Skeletal muscle tissue (tissue), 3 donors: ENCODE measurements at regions not wholly inside any gene's neighbourhood (a gene's known extent, or its start where the extent isn't known, plus 50 kb on each side); places are given as distances from the start of the nearest gene placed in this dataset.
"Not testable (repeated sequence)": the region's sequence is repeated elsewhere in the genome, so short reads cannot be mapped to it uniquely, and the experiment has no call there.

Source experiments
- H3K27ac ChIP-seq: one replicate; pipeline ENCODE4 v1.7.0; 2013; ENCODE audit warnings: mild to moderate bottlenecking, low read depth, low read length, inconsistent platforms
- H3K27me3 ChIP-seq, 3 donors: one replicate each; pipeline ENCODE4 v1.7.0; 2013; ENCODE audit warnings: low read length in 3 of 3; ENCODE audit not compliant: control insufficient read depth in 3 of 3, insufficient read depth in 3 of 3
- H3K36me3 ChIP-seq, 3 donors: one replicate each; pipeline ENCODE4 v1.7.0; 2013; ENCODE audit warnings: low read length in 3 of 3; ENCODE audit not compliant: control insufficient read depth in 3 of 3, insufficient read depth in 3 of 3
- H3K4me1 ChIP-seq, 3 donors: one replicate each; pipeline ENCODE4 v1.7.0; 2013; ENCODE audit warnings: low read length in 3 of 3, mild to moderate bottlenecking in 3 of 3; ENCODE audit not compliant: control insufficient read depth in 3 of 3, insufficient read depth in 3 of 3
- H3K4me3 ChIP-seq, 3 donors: one replicate each; pipeline ENCODE4 v1.7.0; 2013; ENCODE audit warnings: low read length in 3 of 3
- H3K9ac ChIP-seq, 3 donors: one replicate each; pipeline ENCODE4 v1.7.0; 2013; ENCODE audit warnings: low read length in 3 of 3, mild to moderate bottlenecking in 3 of 3, moderate library complexity in 2 of 3, low read depth in 1 of 3
- H3K9me3 ChIP-seq, 3 donors: one replicate each; pipeline ENCODE4 v1.7.0; 2013; ENCODE audit warnings: low read length in 3 of 3; ENCODE audit not compliant: control insufficient read depth in 3 of 3
- donor health status: Osteomylitis.

DNA sequence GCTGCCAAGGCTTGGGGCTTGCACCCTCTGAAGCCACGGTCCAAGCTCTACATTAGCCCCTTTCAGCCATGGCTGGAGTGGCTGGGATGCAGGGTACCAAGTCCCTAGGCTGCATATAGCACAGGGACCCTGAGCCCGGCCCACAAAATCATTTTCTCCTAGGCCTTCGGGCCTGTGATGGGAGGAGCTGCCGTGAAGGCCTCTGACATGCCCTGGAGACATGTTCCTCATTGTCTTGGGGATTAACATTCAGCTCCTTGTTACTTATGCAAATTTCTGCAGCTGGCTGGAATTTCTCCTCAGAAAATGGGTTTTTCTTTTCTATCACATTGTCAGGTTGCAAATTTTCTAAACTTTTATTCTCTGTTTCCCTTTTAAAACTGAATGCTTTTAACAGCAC is 521.1 kb downstream of the DACH1 start:
- not testable (repeated sequence) for H3K9me3 ChIP-seq, H3K27me3 ChIP-seq, H3K4me3 ChIP-seq, H3K36me3 ChIP-seq, H3K4me1 ChIP-seq, H3K27ac ChIP-seq, H3K9ac ChIP-seq

DNA sequence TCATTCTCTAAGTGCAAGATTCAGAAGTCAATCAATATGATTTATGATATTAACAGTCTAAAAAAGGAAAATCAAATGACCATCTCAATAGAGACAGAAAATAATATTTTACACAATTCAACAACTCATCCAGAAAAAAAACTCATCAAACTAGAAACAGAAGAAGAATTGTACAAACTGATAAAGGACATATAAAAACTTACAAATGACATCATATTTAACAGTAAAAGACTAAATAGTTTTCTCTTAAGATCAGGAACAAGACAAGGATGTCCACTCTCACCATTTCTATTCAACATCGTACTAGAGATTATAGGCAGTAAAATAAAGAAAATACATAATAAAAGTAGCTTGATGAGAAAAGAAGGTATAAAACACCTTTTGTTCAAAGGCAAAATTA is 527.3 kb downstream of the DACH1 start:
- Histone ChIP-seq H3K36me3 (no peaks in the 10 kb centered on the region), H3K27ac (no peak overlapping the region), H3K9ac (no peak overlapping the region), H3K4me3 (no peak overlapping the region), H3K27me3 (no peaks in the 10 kb centered on the region), H3K4me1 (no peaks in the 10 kb centered on the region), H3K9me3 (no peaks in the 10 kb centered on the region)

DNA sequence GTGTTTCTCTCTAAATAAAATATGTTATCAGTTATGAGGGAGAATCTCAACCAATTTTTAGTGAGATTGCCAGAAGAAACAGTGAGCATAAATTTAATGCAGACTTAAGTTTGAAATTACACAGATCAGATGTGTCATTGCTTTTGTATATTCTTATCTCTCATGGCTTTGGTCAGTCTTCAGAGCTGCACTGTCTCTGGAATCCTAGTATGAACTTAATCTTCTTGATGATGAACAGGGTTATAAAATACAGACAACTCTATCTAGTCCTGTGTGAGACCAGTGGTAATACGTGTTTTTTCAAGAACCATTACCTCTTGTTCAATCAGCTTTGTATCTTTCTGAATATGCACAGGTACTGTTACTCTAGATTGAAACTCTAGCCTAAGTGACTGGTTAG is 528.0 kb downstream of the DACH1 start:
- Histone ChIP-seq H3K27ac (no peak overlapping the region), H3K36me3 (no peaks in the 10 kb centered on the region), H3K4me1 (no peaks in the 10 kb centered on the region), H3K9ac (no peak overlapping the region), H3K27me3 (no peaks in the 10 kb centered on the region), H3K4me3 (no peak overlapping the region), H3K9me3 (no peaks in the 10 kb centered on the region)

DNA sequence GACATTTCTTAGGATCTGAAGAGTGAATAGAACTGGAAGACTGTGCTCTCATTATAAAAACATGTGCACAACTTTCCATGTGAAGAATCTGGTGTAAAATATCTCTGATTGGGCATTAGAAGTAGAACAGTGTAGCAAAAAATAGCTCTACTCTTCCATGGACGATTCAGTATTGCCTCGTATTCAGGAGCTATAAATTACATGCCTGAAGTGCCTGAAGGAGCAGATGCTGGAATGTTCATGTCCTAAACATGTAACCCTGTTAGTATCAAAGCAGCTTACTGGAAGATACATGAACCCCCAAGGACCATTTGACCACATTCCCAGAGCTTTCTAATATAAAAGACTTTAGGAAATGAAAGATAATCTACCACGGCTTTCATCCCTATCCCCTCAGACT is 528.9 kb downstream of the DACH1 start:
- Histone ChIP-seq H3K4me1 (no peaks in the 10 kb centered on the region), H3K4me3 (no peak overlapping the region), H3K9me3 (no peaks in the 10 kb centered on the region), H3K27ac (no peak overlapping the region), H3K36me3 (no peaks in the 10 kb centered on the region), H3K9ac (no peak overlapping the region), H3K27me3 (no peaks in the 10 kb centered on the region)

DNA sequence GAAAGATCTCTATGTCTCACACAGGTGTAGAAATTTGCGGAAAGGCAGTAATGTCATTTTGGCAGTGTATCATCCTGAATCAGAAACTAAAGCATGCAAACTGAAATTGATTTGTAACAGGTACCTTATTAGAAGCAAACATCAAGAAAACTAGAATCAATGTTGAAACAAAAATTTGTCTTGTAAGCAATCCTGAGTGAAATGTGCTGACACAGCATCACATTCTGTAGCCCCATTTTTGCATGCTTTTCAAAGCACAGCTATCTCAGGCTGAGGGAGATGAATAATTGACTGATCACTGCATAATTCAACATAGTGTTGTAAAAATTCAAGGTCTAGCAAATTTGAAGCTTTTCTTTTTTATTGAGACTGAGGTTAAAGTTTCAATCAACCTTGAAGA is 539.7 kb downstream of the DACH1 start:
- Histone ChIP-seq H3K36me3 (no peaks in the 10 kb centered on the region), H3K9me3 (no peaks in the 10 kb centered on the region), H3K4me3 (no peak overlapping the region), H3K27me3 (no peaks in the 10 kb centered on the region), H3K9ac (no peak overlapping the region), H3K4me1 (no peaks in the 10 kb centered on the region), H3K27ac (no peak overlapping the region)

DNA sequence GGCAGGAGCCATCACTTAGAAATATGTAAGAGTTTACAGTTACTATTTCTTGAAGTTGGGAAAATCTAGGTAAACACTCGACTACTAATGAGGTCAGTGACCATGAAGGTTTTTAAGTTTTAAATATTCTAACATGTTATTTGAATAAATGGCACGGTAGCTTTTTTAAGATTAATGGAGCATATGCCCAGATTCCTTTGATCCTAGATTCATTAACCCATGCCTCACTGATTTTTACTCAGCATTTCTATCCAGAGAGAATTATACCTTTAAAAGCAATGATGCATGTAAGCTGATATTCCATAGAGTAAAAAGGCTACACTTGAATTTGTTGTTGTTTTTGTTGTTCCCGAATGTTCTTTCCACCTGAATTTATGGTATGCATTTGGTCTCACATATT is 541.4 kb downstream of the DACH1 start:
- H3K27me3 ChIP-seq, result no peaks in the 10 kb centered on the region
- no peak overlapping the region for H3K27ac ChIP-seq
- no peaks in the 10 kb centered on the region for H3K9me3 ChIP-seq
- no peak overlapping the region for H3K9ac ChIP-seq
- no peak overlapping the region for H3K4me3 ChIP-seq
- H3K36me3 ChIP-seq, result no peaks in the 10 kb centered on the region
- no peaks in the 10 kb centered on the region for H3K4me1 ChIP-seq

DNA sequence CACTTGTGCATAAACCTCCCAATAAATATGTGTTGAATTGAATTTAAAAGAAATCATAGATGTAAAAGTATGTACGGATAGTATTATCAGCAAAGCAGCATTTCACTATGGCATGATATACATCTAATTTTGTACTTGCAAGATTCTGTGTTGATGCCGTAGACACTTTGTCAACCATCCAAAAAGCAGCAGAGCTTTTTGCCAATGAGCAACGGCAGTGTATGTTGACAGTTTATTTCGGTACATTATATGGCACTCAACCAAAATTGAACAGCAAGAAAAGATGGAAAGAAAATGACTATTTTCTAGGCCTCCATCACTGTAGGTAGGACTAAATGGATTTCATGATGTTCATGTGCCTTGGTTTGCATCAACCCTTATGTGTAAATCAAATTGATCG is 543.7 kb downstream of the DACH1 start:
- no peak overlapping the region for H3K9ac ChIP-seq
- no peaks in the 10 kb centered on the region for H3K9me3 ChIP-seq
- H3K4me3 ChIP-seq, result no peak overlapping the region
- no peaks in the 10 kb centered on the region for H3K27me3 ChIP-seq
- no peaks in the 10 kb centered on the region for H3K4me1 ChIP-seq
- H3K27ac ChIP-seq, result no peak overlapping the region
- no peaks in the 10 kb centered on the region for H3K36me3 ChIP-seq

DNA sequence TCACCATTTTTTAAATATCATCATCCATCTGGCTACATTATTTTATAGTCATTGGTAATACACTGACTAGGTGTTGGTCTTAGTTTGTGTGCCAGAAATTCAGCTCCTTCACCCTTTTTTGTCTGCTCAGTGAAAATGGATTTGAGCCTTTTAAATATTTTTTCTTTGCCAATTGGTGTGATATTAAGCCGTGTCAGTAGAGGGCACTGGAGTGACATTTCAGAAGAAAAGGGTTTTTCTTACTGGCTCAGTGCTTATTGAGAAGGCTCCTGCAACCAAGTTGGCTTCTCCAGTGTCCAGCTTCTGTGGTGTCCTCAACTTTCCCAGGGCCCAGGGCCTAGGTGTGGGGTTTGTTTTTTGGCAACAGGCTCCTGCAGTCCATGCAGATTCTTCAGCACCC is 546.6 kb downstream of the DACH1 start:
- no peak overlapping the region for H3K27ac ChIP-seq
- H3K9me3 ChIP-seq, result no peaks in the 10 kb centered on the region
- no peak overlapping the region for H3K9ac ChIP-seq
- no peak overlapping the region for H3K4me3 ChIP-seq
- H3K36me3 ChIP-seq, result no peaks in the 10 kb centered on the region
- no peaks in the 10 kb centered on the region for H3K4me1 ChIP-seq
- H3K27me3 ChIP-seq, result no peaks in the 10 kb centered on the region

DNA sequence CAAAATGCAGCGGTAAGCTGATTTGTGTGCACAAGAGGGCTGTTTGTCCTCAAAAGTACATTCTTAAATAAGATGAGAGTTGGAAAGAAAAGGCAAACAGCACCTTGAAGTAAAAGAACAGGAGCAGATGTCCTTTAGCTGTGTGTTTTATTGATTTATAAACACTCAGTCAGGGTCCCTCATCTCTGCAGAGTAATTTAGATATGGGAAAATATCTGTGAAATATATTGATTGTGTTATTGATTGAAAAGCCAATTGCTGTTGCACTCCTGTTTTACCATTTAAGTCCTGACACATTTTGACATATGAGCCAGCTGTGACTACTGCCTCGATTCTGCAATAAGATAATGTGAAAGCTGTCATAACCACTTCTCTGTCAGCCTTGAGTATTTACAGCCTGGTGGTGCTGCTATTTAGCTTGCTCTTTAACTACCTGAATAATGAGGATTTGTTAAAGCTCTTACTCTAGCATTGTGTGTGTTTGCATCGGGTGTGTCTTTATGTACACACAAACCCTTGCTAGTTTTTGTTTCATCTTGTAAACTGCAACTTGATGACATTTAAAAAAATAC is 550.1 kb downstream of the DACH1 start:
- H3K27ac ChIP-seq, result no peak overlapping the region
- H3K4me3 ChIP-seq, result no peak overlapping the region

DNA sequence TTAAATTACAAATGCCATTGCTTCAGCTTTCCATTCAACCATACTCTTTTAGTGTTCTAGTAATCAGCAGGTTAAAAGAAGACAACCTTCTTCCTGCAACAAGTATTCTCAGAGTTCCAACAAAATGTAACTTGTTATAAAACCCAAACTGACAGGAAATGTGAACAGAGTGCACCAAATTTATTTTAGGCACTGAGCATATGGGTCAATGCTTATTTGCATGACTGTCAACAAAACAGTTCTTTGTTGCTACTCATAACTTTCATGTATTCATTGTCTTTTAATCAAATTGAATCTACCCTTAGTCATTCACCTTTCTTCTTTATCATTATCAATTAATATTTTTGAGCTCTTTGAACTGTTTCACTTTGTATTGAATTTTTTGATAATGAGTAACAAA is 554.1 kb downstream of the DACH1 start:
- Histone ChIP-seq H3K9ac (no peak overlapping the region), H3K4me1 (no peaks in the 10 kb centered on the region), H3K9me3 (no peaks in the 10 kb centered on the region)

More for the DNA sequence above, 550.1 kb downstream of the DACH1 start:
- no peaks in the 10 kb centered on the region for H3K36me3 ChIP-seq
- H3K9me3 ChIP-seq, result no peaks in the 10 kb centered on the region
- no peaks in the 10 kb centered on the region for H3K27me3 ChIP-seq
- no peaks in the 10 kb centered on the region for H3K4me1 ChIP-seq
- H3K9ac ChIP-seq, result no peak overlapping the region

DNA sequence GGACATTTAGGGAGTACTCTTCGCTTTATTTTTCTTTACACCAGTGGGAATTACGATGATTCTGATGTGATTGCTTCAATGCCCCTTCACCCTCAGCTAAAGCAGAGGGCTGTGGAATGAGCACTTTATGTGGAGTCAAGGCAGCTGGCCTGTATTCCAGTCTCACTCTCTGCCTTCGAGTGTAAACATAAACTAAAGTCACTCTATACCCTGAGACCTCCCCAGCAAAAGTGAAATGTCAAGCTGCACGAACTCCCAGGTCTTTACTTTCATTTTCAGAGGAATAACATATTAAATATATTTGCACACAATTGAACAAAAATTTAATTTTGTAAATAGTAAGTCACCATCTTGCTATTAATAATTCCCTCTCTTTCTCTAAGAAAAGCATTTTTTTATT is 557.1 kb downstream of the DACH1 start:
- H3K4me3 ChIP-seq, result no peak overlapping the region
- no peaks in the 10 kb centered on the region for H3K27me3 ChIP-seq

More for the DNA sequence above, 554.1 kb downstream of the DACH1 start:
- Histone ChIP-seq H3K27ac (no peak overlapping the region), H3K27me3 (no peaks in the 10 kb centered on the region), H3K4me3 (no peak overlapping the region), H3K36me3 (no peaks in the 10 kb centered on the region)

More for the DNA sequence above, 557.1 kb downstream of the DACH1 start:
- Histone ChIP-seq H3K36me3 (no peaks in the 10 kb centered on the region), H3K27ac (no peak overlapping the region), H3K9me3 (no peaks in the 10 kb centered on the region), H3K4me1 (no peaks in the 10 kb centered on the region), H3K9ac (no peak overlapping the region)
